C4-2B (cell line): ENCODE measurements at regions not wholly inside any gene's neighbourhood (a gene's known extent, or its start where the extent isn't known, plus 50 kb on each side); places are given as distances from the start of the nearest gene placed in this dataset.

Experiments
- CTCF ChIP-seq: fragments of 450-650 bp; conservative IDR thresholded peaks from 2 replicates; pipeline ENCODE4 v1.5.1; 2017; ENCODE audit warnings: mild to moderate bottlenecking
- ZFX ChIP-seq: fragments of 450-650 bp; IDR thresholded peaks from 2 replicates; pipeline ENCODE4 v1.6.1; 2017

DNA sequence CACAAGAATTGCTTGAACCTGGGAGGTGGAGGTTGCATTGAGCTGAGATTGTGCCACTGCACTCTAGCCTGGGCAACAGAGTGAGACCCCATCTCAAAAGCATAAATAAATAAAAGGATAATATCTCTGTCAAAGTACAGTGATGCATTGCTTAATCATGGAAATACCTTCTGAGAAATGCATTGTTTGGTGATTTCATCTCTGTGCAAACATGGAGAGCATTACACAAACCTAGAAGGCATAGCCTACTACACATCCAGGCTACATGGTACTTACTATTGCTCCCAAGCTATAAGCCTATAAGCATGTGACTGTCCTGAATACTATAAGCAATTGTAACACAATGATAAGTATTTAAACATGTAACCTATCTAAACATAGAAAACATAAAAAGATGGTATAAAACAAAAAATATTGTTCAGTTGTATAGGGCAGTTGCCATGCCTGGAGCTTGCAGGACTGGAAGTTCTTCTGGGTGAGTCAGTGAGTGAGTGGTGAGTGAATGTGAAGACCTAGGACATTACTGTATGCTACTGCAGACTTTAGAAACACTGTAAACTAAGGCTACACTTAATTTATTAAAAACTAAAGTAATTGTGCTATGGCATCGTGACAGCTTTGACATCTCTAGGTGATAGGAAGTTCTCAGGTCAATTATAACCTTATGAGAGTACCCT lies 93.6 kb upstream of the SNRPN start:
- TF ChIP-seq CTCF = no peak
- TF ChIP-seq ZFX = no peak
